GM12865 (cell line): ENCODE measurements at regions not wholly inside any gene's neighbourhood (a gene's known extent, or its start where the extent isn't known, plus 50 kb on each side); places are given as distances from the start of the nearest gene placed in this dataset.

Experiments used
- DNase-seq: peaks from one replicate; pipeline ENCODE4 v3.0.0; 2010; ENCODE audit warnings: low read depth
- H3K4me3 ChIP-seq: 2 replicates; pipeline ENCODE4 v1.5.1; 2011; ENCODE audit warnings: mild to moderate bottlenecking, low read depth, low read length, control low read depth
- TF ChIP-seq, protein P1 (sequence below): IDR thresholded peaks from 2 replicates; pipeline ENCODE4 v1.5.1; 2011; ENCODE audit warnings: low read length, control low read depth, low read depth, inconsistent platforms; ENCODE audit not compliant: insufficient read depth; ENCODE audit errors: missing control alignments

DNA sequence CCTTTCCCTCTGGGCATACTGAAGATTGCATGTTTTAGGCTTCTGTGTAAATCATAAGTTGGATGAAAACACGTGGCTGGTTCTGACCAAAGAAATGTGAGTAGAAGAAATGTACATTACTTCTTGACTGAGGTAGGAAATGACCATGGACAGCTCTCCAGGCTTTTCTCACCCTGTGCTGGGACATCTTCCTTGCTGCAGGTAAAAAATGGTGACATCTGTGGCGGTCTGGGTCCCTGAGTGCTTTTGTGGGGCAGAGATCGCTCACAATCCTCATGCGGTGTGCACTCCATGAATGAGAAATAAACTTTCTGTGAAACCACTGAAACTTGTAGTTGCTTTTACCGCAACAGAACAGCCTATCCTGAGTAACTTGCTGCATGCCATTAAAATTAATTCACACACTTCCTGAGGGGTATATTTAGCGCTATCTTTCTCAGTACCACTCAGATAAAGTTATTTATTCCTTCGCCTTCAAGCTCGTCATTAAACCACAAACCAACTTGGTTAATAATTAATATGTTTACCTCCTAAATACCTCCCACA lies 730.4 kb downstream of the EFNA5 start:
- TF ChIP-seq, protein P1, sequence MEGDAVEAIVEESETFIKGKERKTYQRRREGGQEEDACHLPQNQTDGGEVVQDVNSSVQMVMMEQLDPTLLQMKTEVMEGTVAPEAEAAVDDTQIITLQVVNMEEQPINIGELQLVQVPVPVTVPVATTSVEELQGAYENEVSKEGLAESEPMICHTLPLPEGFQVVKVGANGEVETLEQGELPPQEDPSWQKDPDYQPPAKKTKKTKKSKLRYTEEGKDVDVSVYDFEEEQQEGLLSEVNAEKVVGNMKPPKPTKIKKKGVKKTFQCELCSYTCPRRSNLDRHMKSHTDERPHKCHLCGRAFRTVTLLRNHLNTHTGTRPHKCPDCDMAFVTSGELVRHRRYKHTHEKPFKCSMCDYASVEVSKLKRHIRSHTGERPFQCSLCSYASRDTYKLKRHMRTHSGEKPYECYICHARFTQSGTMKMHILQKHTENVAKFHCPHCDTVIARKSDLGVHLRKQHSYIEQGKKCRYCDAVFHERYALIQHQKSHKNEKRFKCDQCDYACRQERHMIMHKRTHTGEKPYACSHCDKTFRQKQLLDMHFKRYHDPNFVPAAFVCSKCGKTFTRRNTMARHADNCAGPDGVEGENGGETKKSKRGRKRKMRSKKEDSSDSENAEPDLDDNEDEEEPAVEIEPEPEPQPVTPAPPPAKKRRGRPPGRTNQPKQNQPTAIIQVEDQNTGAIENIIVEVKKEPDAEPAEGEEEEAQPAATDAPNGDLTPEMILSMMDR = no peak

DNA sequence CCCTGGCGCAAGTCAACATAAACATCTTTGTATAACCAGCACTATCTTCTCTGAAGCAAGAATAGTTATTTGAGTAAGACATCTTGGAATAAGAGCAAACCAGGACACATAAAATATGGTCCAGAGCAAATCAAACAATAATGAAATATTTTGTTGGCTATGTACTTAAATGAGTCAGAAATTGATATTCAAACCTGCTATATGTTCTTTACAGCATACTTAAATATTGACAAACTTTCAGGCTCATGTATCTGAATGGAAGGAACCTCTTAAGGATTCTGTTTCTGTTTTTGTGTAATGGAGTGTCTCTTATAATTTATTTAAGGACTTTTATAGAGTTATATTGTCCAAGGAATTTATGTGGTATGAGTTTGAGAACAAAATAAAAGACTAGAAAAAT lies 747.3 kb downstream of the EFNA5 start:
- DNase-seq = no peak
- TF ChIP-seq, protein P1 = no peak
- no peak overlapping the region for H3K4me3 ChIP-seq

More for the DNA sequence above, 730.4 kb downstream of the EFNA5 start:
- no peak overlapping the region for H3K4me3 ChIP-seq
- DNase-seq = no peak

DNA sequence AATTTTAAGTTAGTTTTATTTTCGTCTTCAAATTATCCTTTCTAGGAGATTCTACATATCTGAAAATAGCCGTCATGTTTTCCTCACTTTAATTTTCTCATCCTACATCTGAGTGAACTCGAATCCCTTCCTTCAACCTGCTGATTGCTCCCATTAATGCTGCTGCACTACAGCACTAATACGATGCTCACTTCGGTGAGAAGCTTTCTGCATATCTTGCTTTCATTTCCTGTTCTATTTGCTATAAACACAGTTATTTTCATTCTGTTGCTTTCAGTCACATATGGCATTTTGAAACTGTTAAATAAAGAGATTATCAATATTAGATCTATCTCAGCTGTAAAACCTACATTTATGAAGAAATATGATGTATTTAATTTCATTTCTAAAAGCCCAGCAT lies 749.2 kb downstream of the EFNA5 start:
- TF ChIP-seq, protein P1 = no peak
- no peak overlapping the region for H3K4me3 ChIP-seq
- DNase-seq = no peak

DNA sequence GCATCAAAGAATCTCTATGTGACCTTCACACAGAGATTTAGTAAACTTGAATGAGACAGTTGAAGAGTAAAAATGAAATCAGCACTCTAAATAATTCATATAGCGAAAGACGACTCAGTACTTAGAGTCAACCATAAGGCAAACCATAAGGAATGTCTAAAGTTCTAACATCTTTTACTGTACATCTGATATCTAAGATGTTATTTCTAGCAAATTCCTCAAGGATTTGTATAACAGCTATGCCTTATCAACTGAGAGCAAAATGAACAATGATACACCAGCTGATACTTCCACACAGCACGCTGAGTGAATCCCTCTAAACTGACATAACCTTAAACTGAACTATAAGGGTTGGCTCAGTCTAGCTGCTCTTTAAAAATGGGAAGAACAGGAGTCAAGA lies 760.3 kb downstream of the EFNA5 start:
- no peak for DNase-seq
- no peak overlapping the region for H3K4me3 ChIP-seq
- TF ChIP-seq, protein P1 = no peak

DNA sequence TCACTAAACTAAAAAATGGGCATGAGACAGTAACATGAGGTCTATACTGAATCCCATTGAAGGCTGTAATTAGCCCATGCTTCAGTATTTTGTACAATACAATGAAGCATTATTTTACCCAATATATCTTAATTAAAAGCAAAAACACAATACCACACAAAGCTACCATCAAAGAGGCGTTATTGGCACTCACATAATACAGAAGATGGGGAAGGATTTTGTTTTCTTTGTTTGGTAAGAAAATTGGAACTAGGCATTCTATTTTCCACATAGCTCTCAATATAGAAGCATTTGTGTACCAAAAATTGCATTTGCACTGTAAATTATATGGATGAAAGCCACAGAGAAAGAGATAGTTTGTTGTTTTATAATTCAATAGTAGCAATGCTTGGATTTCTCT lies 761.0 kb downstream of the EFNA5 start:
- H3K4me3 ChIP-seq = no peak overlapping the region
- TF ChIP-seq, protein P1 = no peak
- no peak for DNase-seq

DNA sequence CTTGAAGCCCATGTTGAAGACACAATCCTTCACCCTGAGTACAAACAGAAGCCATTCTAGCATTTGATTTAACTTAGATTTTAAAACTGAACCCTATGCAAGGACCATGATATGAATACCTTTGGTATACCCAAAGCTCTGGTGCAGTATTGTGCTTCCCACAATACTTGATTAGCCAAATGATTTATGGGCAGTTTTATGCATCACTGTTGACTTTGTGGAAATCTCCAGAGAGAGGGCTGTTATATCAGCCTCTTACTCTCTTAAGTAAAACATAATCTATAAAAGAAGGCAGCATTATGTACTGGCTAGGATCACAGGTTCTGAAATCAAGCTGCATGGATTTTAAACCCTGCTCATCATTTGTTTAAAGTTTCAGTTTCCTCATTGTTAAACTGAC lies 762.8 kb downstream of the EFNA5 start:
- H3K4me3 ChIP-seq = no peak overlapping the region
- TF ChIP-seq, protein P1 = no peak
- DNase-seq = no peak

DNA sequence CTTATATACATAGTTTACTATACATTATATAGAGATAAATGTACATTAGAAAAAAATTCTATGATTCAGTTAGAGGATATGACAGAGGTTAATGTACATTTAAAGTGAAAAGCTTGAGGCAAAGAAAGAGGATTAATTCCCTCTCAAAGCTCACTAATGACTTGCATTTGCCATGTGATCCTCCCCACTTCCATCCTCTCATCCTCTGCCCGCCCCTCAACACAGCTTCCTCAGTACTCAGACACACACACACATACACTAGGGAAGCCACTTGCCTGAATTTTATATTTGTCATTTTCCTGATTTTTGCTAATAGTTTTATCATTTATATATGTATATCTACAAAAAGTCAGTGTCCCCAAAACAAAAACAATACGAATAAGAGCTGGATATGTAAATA lies 764.5 kb downstream of the EFNA5 start:
- TF ChIP-seq, protein P1 = no peak
- H3K4me3 ChIP-seq = no peak overlapping the region
- no peak for DNase-seq
